Testis (tissue), 2 donors: ENCODE measurements at regions not wholly inside any gene's neighbourhood (a gene's known extent, or its start where the extent isn't known, plus 50 kb on each side); places are given as distances from the start of the nearest gene placed in this dataset.

Experiments
- CTCF ChIP-seq, 3 experiments: fragments of 450-650 bp in 2 of 3; fragments of 200-600 bp in 1 of 3; sonication (generic) in 1 of 3; IDR thresholded peaks; one replicate each; pipeline ENCODE4 v1.5.1; 2016 to 2019; ENCODE audit warnings: antibody characterized with exemption in 3 of 3, mild to moderate bottlenecking in 2 of 3, moderate library complexity in 1 of 3
- POLR2A ChIP-seq: fragments of 450-650 bp; IDR thresholded peaks from one replicate; pipeline ENCODE4 v1.6.1; 2017; ENCODE audit warnings: antibody characterized with exemption, mild to moderate bottlenecking, moderate library complexity

GRCh38 chrX:40818236-40818635, 82.9 kb upstream of the MED14 start:
- no peak for TF ChIP-seq CTCF (IDR thresholded peaks at IDR 0.05)
- TF ChIP-seq POLR2A: no peak
